ENCODE measurements at regions not wholly inside any gene's neighbourhood (a gene's known extent, or its start where the extent isn't known, plus 50 kb on each side); places are given as distances from the start of the nearest gene placed in this dataset.

- no peak overlapping the region for H3K4me3 ChIP-seq (ENCODE audit: low read depth in 1 of 3, low read length in 3 of 3)
- H3K9ac ChIP-seq (ENCODE audit: low read depth in 1 of 2, low read length in 2 of 2): no peak overlapping the region
- H3K36me3 ChIP-seq (ENCODE audit: control insufficient read depth in 4 of 4, insufficient read depth in 3 of 4, low read depth in 1 of 4, low read length in 3 of 4): no peaks in the 10 kb centered on the region
- H3K27me3 ChIP-seq (ENCODE audit: control insufficient read depth in 4 of 4, insufficient read depth in 4 of 4, low read length in 3 of 4): no peaks in the 10 kb centered on the region
- 80% methylated on average over 1 of the region's 1 CpG for WGBS
- no peaks in the 10 kb centered on the region for H3K4me1 ChIP-seq (ENCODE audit: control insufficient read depth in 4 of 4, insufficient read depth in 4 of 4, low read length in 3 of 4)
- TF ChIP-seq YY1 (IDR thresholded peaks at IDR 0.05): no peak
- TF ChIP-seq FOXA1 (IDR thresholded peaks at IDR 0.05): no peak
- TF ChIP-seq MAX (IDR thresholded peaks at IDR 0.05): no peak
- no peak for TF ChIP-seq ZBTB33 (IDR thresholded peaks at IDR 0.05)
- TF ChIP-seq HNF4G (IDR thresholded peaks at IDR 0.05): no peak
- TF ChIP-seq CTCF (IDR thresholded peaks at IDR 0.05; ENCODE audit: low read depth, low read length, missing input control): no peak
- no peak for TF ChIP-seq GABPA (IDR thresholded peaks at IDR 0.05 in 1 of 2, conservative IDR thresholded peaks at IDR 0.05 in 1 of 2)
- TF ChIP-seq RAD21 (IDR thresholded peaks at IDR 0.05): no peak
- no peak for TF ChIP-seq RXRA (IDR thresholded peaks at IDR 0.05)
- TF ChIP-seq SP1 (IDR thresholded peaks at IDR 0.05): no peak
- H3K27ac ChIP-seq (ENCODE audit: low read depth in 1 of 2, low read length in 2 of 2): no peak overlapping the region
- H3K9me3 ChIP-seq (ENCODE audit: control insufficient read depth in 4 of 4, low read length in 3 of 4): no peaks in the 10 kb centered on the region
- no peak for DNase-seq (ENCODE audit: low spot score)
Measured at GRCh38 chr10:43739161-43739560, 90.5 kb upstream of the ZNF32 start.

GRCh38 chr10:43737003-43737402 lies 88.3 kb upstream of the ZNF32 start:
- no peak overlapping the region for H3K9ac ChIP-seq (ENCODE audit: low read depth in 1 of 2, low read length in 2 of 2)
- no peaks in the 10 kb centered on the region for H3K27me3 ChIP-seq (ENCODE audit: control insufficient read depth in 4 of 4, insufficient read depth in 4 of 4, low read length in 3 of 4)
- no peak overlapping the region for H3K27ac ChIP-seq (ENCODE audit: low read depth in 1 of 2, low read length in 2 of 2)
- 69% methylated on average over 3 of the region's 3 CpGs for WGBS
- no peak for DNase-seq (ENCODE audit: low spot score)
- H3K4me1 ChIP-seq (ENCODE audit: control insufficient read depth in 4 of 4, insufficient read depth in 4 of 4, low read length in 3 of 4): no peaks in the 10 kb centered on the region
- no peak overlapping the region for H3K4me3 ChIP-seq (ENCODE audit: low read depth in 1 of 3, low read length in 3 of 3)
- TF ChIP-seq CTCF (IDR thresholded peaks at IDR 0.05; ENCODE audit: low read depth, low read length, missing input control): no peak
- TF ChIP-seq TAF1 (conservative IDR thresholded peaks at IDR 0.05): no peak
- no peak for TF ChIP-seq SP1 (IDR thresholded peaks at IDR 0.05)
- TF ChIP-seq JUND (IDR thresholded peaks at IDR 0.05): no peak
- peaks cover 0 to 3% (median 0%) of the 10 kb centered on the region in 4 donors for H3K9me3 ChIP-seq (ENCODE audit: control insufficient read depth in 4 of 4, low read length in 3 of 4)
- H3K36me3 ChIP-seq (ENCODE audit: control insufficient read depth in 4 of 4, insufficient read depth in 3 of 4, low read depth in 1 of 4, low read length in 3 of 4): no peaks in the 10 kb centered on the region

GRCh38 chr10:43735907-43736306 lies 87.2 kb upstream of the ZNF32 start:
- Histone ChIP-seq H3K36me3 (ENCODE audit: control insufficient read depth in 4 of 4, insufficient read depth in 3 of 4, low read depth in 1 of 4, low read length in 3 of 4) (no peaks in the 10 kb centered on the region), H3K27ac (ENCODE audit: low read depth in 1 of 2, low read length in 2 of 2) (no peak overlapping the region), H3K4me3 (ENCODE audit: low read depth in 1 of 3, low read length in 3 of 3) (no peak overlapping the region), H3K27me3 (ENCODE audit: control insufficient read depth in 4 of 4, insufficient read depth in 4 of 4, low read length in 3 of 4) (no peaks in the 10 kb centered on the region), H3K9me3 (ENCODE audit: control insufficient read depth in 4 of 4, low read length in 3 of 4) (peaks cover 0 to 3% (median 0%) of the 10 kb centered on the region in 4 donors), H3K4me1 (ENCODE audit: control insufficient read depth in 4 of 4, insufficient read depth in 4 of 4, low read length in 3 of 4) (no peaks in the 10 kb centered on the region), H3K9ac (ENCODE audit: low read depth in 1 of 2, low read length in 2 of 2) (no peak overlapping the region)
- WGBS: 65% methylated on average over 2 of the region's 2 CpGs
- TF ChIP-seq GABPA (IDR thresholded peaks at IDR 0.05 in 1 of 2, conservative IDR thresholded peaks at IDR 0.05 in 1 of 2): no peak
- TF ChIP-seq REST (IDR thresholded peaks at IDR 0.05): no peak
- no peak for TF ChIP-seq RAD21 (IDR thresholded peaks at IDR 0.05)
- no peak for TF ChIP-seq NR2F2 (IDR thresholded peaks at IDR 0.05)
- DNase-seq (ENCODE audit: low spot score): no peak

Measured in liver (tissue), 8 donors.